ENCODE measurements at regions not wholly inside any gene's neighbourhood (a gene's known extent, or its start where the extent isn't known, plus 50 kb on each side); places are given as distances from the start of the nearest gene placed in this dataset.

DNA sequence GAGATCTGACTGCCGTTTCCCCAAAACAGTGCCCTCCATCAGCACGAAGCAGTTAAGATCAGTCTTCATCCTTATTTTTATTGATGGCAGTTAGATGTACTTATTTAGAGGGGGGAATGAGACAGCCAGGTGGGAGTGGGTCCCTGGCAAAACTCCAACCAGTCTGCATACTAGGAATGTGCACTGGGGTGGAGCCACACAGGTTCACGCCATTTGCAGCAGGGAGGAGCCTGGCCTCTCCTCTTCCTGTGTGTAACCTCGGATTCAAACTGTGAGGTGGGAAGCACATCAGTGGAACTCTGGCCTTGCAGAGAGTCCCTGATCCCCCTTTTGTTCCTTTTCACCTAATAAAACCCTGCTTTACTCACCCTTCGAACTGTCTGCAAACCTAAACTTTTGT, 987.7 kb upstream of the GRIA3 start:
- DNase-seq (no peak), ATAC-seq (no peak)
- Histone ChIP-seq H3K9me3 (no peaks in the 10 kb centered on the region), H3K4me3 (no peak overlapping the region), H3K27ac (no peak overlapping the region), H3K4me1 (no peaks in the 10 kb centered on the region), H3K27me3 (no peaks in the 10 kb centered on the region), H3K36me3 (no peaks in the 10 kb centered on the region)
- TF ChIP-seq, protein P1, sequence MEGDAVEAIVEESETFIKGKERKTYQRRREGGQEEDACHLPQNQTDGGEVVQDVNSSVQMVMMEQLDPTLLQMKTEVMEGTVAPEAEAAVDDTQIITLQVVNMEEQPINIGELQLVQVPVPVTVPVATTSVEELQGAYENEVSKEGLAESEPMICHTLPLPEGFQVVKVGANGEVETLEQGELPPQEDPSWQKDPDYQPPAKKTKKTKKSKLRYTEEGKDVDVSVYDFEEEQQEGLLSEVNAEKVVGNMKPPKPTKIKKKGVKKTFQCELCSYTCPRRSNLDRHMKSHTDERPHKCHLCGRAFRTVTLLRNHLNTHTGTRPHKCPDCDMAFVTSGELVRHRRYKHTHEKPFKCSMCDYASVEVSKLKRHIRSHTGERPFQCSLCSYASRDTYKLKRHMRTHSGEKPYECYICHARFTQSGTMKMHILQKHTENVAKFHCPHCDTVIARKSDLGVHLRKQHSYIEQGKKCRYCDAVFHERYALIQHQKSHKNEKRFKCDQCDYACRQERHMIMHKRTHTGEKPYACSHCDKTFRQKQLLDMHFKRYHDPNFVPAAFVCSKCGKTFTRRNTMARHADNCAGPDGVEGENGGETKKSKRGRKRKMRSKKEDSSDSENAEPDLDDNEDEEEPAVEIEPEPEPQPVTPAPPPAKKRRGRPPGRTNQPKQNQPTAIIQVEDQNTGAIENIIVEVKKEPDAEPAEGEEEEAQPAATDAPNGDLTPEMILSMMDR (IDR thresholded peaks at IDR 0.05): no peak
- TF ChIP-seq POLR2A (IDR thresholded peaks at IDR 0.05): no peak
- intact Hi-C loops (cut with DNase I): loop anchor here in 1 of 2 donors (5.0 kb wide), 1 partner anchor 76 kb away; no protein-coding TSS in a partner anchor
- WGBS (ENCODE audit: insufficient coverage, low coverage, low lambda C conversion rate, missing lambda C conversion rate): 33% methylated on average over 5 of the region's 5 CpGs

DNA sequence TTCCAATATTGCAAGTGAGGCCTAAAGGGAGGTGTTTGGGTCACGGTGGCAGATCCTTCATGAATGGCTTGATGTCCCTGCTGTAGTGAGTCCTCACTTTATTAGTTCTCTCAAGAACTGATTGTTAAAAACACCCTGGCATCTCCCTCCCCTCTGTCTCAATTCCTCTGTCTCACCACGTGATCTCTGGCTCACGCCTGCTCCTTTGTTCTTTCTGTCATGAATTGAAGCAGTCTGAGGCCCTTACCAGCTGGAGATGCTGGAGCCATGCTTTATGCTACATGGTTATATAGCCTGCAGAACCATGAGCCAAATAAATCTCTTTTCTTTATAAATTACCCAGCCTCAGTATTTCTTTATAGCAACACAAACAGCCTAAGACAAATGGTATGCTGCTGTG, 980.7 kb upstream of the GRIA3 start:
- Histone ChIP-seq H3K27ac (no peak overlapping the region), H3K9me3 (no peaks in the 10 kb centered on the region), H3K27me3 (no peaks in the 10 kb centered on the region), H3K36me3 (no peaks in the 10 kb centered on the region), H3K4me1 (no peaks in the 10 kb centered on the region), H3K4me3 (no peak overlapping the region)
- WGBS (ENCODE audit: insufficient coverage, low coverage, low lambda C conversion rate, missing lambda C conversion rate): 37% methylated on average over 3 of the region's 3 CpGs
- intact Hi-C loops (cut with DNase I): no loop called here
- TF ChIP-seq, protein P1 (IDR thresholded peaks at IDR 0.05): no peak
- TF ChIP-seq POLR2A (IDR thresholded peaks at IDR 0.05): no peak
- DNase-seq (no peak), ATAC-seq (no peak)

DNA sequence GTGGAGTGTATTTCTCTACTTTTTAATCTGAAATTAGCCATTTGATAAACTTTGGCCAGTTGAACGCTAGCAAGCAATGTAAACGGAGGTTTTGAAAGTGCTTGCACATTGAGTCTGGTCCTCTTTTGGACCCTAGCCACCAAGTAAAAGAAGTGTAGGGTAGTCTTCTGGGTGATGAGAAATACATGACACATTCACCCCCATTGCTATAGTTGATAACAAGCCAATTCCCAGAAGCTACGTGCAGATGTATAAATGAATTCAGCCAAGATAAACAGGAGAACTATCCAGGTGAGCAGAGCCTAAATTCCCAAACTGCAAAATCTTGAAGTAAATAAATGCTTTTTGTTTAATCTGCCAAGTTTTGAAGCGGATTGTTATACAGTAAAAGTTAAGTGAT, 965.4 kb upstream of the GRIA3 start:
- Histone ChIP-seq H3K27ac (no peak overlapping the region), H3K4me3 (no peak overlapping the region), H3K36me3 (no peaks in the 10 kb centered on the region), H3K27me3 (no peaks in the 10 kb centered on the region), H3K9me3 (no peaks in the 10 kb centered on the region), H3K4me1 (no peaks in the 10 kb centered on the region)
- whole genome bisulfite sequencing (ENCODE audit: insufficient coverage, low coverage, low lambda C conversion rate, missing lambda C conversion rate): 31% methylated on average over 4 of the region's 4 CpGs
- intact Hi-C loops (cut with DNase I): no loop called here
- DNase-seq (no peak), ATAC-seq (no peak)
- no peak for TF ChIP-seq POLR2A (IDR thresholded peaks at IDR 0.05)
- TF ChIP-seq, protein P1 (IDR thresholded peaks at IDR 0.05): no peak

DNA sequence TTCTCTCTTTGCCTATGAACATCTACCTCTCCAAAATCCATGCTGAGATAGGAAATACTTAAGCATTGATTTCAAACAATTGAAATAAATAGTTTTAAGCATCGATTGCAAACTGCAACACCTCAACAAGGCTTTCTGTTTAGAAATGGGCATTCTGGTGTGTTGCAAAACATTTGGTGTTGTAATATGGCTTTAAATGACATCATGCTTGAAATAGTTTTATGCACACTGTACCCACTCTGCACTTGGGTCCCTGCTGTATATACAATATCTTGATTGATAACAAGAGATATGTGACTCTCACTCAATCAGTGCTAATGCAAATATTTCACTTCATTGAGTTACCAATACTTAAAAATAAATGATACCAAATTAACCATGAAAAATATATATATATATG, 964.9 kb upstream of the GRIA3 start:
- Histone ChIP-seq H3K9me3 (no peaks in the 10 kb centered on the region), H3K4me1 (no peaks in the 10 kb centered on the region), H3K27me3 (no peaks in the 10 kb centered on the region), H3K27ac (no peak overlapping the region), H3K4me3 (no peak overlapping the region), H3K36me3 (no peaks in the 10 kb centered on the region)
- 40% methylated on average over 1 of the region's 1 CpG for WGBS (ENCODE audit: insufficient coverage, low coverage, low lambda C conversion rate, missing lambda C conversion rate)
- intact Hi-C loops (cut with DNase I): no loop called here
- ATAC-seq (no peak), DNase-seq (no peak)
- TF ChIP-seq POLR2A (IDR thresholded peaks at IDR 0.05): no peak
- TF ChIP-seq, protein P1 (IDR thresholded peaks at IDR 0.05): no peak

DNA sequence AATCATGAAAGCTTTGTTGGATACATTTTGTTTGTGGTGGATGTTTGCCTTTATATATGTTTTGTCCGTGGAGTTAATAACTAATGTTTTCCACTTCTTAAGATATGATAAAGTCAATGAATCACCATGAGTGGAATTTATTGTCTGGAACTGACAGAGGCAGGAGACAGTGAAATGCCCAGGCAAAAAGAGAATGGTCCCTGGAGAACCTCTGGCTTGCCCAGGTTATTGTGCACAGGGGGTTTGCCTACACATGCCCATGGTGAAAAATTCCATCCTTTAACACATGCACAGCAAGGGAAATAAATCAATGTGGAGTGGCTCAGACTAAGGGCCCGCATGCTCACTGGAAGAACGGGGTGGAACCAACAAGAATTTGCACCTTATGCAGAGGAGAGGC, 964.3 kb upstream of the GRIA3 start:
- intact Hi-C loops (cut with DNase I): no loop called here

More for the DNA sequence above, 964.3 kb upstream of the GRIA3 start:
- no peaks in the 10 kb centered on the region for H3K36me3 ChIP-seq
- WGBS (ENCODE audit: insufficient coverage, low coverage, low lambda C conversion rate, missing lambda C conversion rate): 51% methylated on average over 3 of the region's 3 CpGs
- no peak overlapping the region for H3K27ac ChIP-seq
- no peaks in the 10 kb centered on the region for H3K4me1 ChIP-seq
- DNase-seq (no peak), ATAC-seq (no peak)
- no peak overlapping the region for H3K4me3 ChIP-seq
- H3K9me3 ChIP-seq: no peaks in the 10 kb centered on the region
- no peaks in the 10 kb centered on the region for H3K27me3 ChIP-seq
- TF ChIP-seq POLR2A (IDR thresholded peaks at IDR 0.05): no peak
- TF ChIP-seq, protein P1 (IDR thresholded peaks at IDR 0.05): no peak
